GM19397 (cell line): ENCODE measurements at regions not wholly inside any gene's neighbourhood (a gene's known extent, or its start where the extent isn't known, plus 50 kb on each side); places are given as distances from the start of the nearest gene placed in this dataset.
"Not testable (repeated sequence)": the region's sequence is repeated elsewhere in the genome, so short reads cannot be mapped to it uniquely, and the experiment has no call there.

Source experiments
- ATAC-seq: cut with Tn5 transposase; IDR thresholded peaks from one replicate; pipeline ENCODE4 v1.9.1; 2021; ENCODE audit warnings: mild to moderate bottlenecking, moderate library complexity; ENCODE audit not compliant: unreplicated experiment

- ATAC-seq: no peak
Measured at GRCh38 chr14:46147452-46147851, 504.1 kb downstream of the RPL10L start.

DNA sequence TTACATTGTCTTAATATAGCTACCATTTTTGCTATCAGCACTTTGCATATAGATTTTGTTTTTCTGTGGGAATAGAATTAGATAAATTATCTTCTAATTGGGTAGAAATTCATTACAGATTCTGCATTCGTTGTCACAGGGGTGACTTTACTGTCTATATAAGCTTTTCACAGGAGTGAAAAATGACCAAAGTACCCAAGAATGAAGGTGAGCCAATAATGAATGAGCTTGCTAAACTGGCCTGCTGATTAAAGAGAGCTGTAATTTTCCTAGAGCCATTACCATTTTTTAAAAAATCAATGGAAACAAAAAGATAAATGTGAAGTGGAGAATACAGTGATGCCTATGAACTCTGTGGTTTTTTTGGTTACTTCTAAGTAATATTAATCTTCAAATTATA lies 504.6 kb downstream of the RPL10L start:
- ATAC-seq: no peak

GRCh38 chr14:46140445-46140844 lies 511.1 kb downstream of the RPL10L start:
- ATAC-seq: no peak

GRCh38 chr14:46139649-46140048 lies 511.9 kb downstream of the RPL10L start:
- ATAC-seq: no peak

DNA sequence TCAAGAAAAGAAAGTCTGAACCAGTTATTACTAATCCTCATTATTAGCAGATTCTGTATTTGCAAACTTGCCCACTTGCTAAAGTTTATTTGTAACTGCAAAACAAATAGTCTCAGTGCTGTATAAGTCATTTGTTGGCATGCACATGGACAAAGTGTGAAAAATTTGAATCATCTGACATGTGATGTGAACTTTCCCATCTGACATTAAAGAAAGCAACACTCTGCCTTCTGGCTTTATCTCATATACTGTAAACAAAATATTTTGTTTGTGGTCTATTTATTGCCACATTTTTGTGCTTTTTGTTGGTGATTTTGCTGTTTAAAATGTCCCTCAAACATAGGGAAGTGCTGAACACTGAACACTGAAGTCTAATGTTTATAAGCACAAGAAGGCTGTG lies 513.8 kb downstream of the RPL10L start:
- no peak for ATAC-seq

DNA sequence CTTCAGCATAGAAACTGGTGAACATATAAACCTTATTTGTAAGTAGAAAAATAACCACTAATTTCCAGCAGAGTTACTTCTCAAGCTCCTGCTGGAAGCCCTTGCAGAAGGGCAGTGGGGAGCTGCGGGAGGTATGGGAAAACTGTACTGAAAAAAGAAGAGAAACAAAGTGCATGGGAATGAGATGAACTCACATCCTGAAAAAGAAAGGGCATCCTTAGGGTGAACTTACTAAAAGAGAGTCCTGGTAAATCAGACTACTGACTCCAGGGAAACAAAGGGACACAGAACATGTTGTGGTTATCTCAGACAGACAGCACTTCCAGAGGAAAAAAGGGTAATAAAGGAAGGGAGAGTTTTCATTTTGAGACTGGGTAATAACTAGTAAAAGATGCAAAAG lies 515.1 kb downstream of the RPL10L start:
- no peak for ATAC-seq

DNA sequence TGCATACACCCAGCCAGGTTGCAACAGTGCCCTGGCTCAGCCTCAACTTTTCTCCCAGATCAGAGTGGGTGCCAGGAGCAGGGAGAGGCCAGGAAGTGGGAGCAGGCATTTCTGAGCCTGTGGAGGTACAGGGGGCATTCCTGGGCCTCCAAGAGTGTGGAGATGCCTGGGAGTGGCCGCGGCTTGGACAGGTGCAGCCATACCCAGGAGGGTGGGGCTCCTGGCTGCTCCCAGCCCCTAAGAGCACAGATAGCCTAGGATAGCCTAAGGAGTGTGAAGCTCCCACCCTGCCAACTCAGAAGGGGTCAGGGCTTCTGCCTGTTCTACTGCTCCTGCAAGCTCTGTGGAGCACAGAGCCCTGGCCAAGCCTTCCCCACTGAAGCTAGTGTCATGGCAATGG lies 543.4 kb downstream of the RPL10L start:
- ATAC-seq: no peak

GRCh38 chr14:46100901-46101300 lies 550.7 kb downstream of the RPL10L start:
- not testable (repeated sequence) for ATAC-seq

GRCh38 chr14:46091819-46092218 lies 559.8 kb downstream of the RPL10L start:
- no peak for ATAC-seq

- ATAC-seq: no peak
Measured at GRCh38 chr14:46087604-46088003, 564.0 kb downstream of the RPL10L start.

DNA sequence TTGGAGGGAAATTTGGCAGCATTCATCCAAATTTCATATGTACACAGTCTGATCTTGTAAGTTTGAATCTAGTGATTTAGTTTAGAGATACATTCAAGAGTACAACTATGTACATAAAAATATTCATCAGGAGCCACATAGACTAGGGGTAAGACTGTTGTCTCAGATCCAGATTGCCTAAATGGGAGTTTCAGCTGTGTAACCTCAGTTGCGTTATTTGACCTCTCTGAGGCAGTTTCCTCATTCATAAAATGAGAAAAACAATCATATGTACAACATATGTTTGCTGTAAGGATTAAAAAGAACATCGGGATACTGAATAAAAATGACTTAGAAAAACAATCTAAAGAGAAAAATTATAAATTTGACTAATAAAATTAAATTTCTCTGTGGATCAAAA lies 577.5 kb downstream of the RPL10L start:
- ATAC-seq: no peak

GRCh38 chr14:46063872-46064271 lies 587.7 kb downstream of the RPL10L start:
- no peak for ATAC-seq

DNA sequence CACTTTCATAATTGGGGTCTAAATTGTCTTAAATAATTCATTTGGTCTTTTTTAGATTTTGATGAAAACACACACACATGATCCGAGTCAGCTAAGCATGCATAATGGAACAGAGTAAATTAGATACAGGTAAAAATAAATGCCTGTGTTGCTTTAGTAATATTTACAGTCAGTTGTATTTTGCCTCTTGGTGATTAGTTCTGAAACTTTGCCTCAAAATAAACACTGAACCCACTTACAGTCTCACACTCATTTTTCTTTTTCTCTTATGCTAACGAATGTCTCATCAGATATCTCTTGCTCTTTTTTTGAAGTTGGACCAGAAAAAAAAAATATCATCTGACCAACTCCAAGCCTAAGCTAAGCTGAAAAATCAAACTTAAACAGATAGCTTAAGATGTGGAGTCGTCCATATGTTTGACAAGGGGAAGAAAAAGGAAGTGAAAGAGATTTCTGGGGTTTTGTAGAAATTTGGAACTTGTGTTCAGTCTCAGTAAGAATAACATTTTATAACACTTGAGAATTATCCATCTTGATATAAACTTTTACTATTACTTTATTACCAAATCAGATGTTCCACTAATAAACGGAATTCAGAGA lies 592.5 kb downstream of the RPL10L start:
- no peak for ATAC-seq

GRCh38 chr14:46057799-46058198 lies 593.8 kb downstream of the RPL10L start:
- ATAC-seq: no peak

- ATAC-seq: no peak
Measured at GRCh38 chr14:46054526-46054925, 597.1 kb downstream of the RPL10L start.

DNA sequence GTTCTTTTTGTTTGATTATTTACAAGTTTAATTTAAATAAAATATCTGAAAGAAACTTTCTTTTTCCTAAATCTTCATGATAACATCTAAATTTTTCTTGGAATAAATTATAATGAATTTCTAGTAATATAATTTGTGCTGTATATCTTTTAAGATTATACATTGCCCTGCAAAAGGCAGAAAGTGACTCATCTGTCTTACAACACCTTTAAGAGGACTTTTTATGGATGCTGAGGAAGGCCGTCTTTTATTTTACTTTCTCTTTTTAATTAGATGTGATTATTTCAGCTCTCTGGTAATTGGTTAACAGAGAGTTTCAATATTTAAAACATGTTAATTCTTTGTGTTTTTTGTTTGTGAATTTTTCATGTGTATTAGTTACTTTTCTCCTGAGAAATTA lies 598.4 kb downstream of the RPL10L start:
- ATAC-seq: no peak

- ATAC-seq: no peak
Measured at GRCh38 chr14:46051796-46052195, 599.8 kb downstream of the RPL10L start.

GRCh38 chr14:46048127-46048526 lies 603.5 kb downstream of the RPL10L start:
- no peak for ATAC-seq

DNA sequence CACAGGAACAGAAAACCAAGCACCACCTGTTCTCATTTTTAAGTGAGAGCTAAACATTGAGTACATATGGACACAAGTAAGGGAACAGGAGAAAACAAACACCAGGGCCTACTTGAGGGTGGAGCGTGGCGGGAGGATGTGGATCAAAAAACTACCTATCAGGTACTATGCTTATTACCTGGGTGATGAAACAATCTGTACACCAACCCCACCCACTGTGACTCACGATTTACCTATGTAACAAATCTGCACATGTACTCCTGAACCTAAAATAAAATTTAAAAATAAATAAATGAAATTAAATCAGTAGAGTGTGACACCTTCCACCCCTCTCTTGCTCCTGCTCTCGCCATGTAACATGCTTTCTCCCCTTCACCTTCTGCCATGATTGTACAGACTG lies 615.5 kb downstream of the RPL10L start:
- ATAC-seq: no peak

DNA sequence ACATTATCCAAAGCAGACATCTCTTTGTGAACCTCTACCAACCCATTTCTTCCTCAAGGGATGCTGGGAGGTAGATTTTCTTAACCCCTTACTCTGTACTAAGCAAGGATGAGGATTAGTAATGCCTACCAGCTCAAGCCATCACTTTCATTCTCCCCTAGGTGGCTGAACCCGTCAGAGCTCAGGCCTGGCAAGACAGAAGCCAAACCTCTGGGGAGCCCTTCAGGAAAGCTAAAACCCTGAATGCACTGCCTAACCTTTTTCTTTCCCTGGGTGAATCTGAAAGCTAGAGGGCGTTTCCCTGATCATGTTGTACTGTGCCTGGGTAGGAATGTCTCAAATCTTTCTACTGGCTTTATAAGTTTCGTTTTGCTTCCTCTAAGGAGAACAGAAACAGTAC lies 617.3 kb downstream of the RPL10L start:
- ATAC-seq: no peak

- no peak for ATAC-seq
Measured at GRCh38 chr14:46018846-46019420, 632.6 kb downstream of the RPL10L start.

GRCh38 chr14:46008348-46008747 lies 643.2 kb downstream of the RPL10L start:
- ATAC-seq: no peak

DNA sequence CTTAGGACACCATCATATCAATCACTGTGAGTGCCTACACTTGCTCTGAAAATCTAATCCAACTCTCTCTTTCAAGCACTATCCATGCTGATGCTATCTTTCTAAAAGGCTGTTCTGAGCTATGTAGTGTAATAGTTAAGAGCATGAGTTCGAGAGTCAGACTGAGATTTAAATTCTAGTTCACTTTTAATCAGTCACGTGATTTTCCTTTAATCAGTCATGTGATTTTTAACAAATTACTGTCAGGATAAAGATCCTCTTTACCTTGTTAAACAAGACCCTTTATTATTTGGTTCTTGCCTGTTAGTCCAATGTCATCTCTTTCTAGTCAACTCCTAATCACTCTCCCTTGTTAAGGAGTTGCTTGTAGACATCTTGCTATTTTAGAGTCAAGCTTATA lies 653.0 kb downstream of the RPL10L start:
- ATAC-seq: no peak
